Pancreas (tissue), 10 donors: ENCODE measurements at regions not wholly inside any gene's neighbourhood (a gene's known extent, or its start where the extent isn't known, plus 50 kb on each side); places are given as distances from the start of the nearest gene placed in this dataset.
"Not testable (repeated sequence)": the region's sequence is repeated elsewhere in the genome, so short reads cannot be mapped to it uniquely, and the experiment has no call there.

Experiments
- ATAC-seq, 4 donors: fragments of 200-7000 bp; cut with Tn5 transposase; one replicate each; pipeline versions ENCODE4 v1.8.0 to v1.9.1; 2020; ENCODE audit warnings: mild to moderate bottlenecking in 4 of 4, moderate library complexity in 4 of 4
- DNase-seq, 6 donors: peaks; one replicate each; pipeline ENCODE4 v3.0.0-alpha.2; 2020
- FAIRE-seq: peaks from 2 replicates; lab custom pipeline; 2012; peaks lifted over from hg19 to GRCh38; lab: Jason Lieb, UNC
- H3K27ac ChIP-seq, 4 donors: fragments of 200-600 bp; sonication (generic); 1 replicate in 3 of 4; 2 replicates in 1 of 4; pipeline versions ENCODE4 v1.5.0 to v1.8.0; 2020
- H3K27me3 ChIP-seq, 4 donors: fragments of 200-600 bp; one replicate each; pipeline ENCODE4 v1.8.0; 2021
- H3K36me3 ChIP-seq, 3 donors: fragments of 200-600 bp; sonication (generic) in 1 of 3; one replicate each; pipeline versions ENCODE4 v1.5.0 to v1.8.0; 2020 to 2021
- H3K4me1 ChIP-seq, 3 donors: fragments of 200-600 bp; one replicate each; pipeline ENCODE4 v1.8.0; 2021
- H3K4me3 ChIP-seq, 4 donors: fragments of 200-600 bp; sonication (generic) in 2 of 4; one replicate each; pipeline versions ENCODE4 v1.5.0 to v1.8.0; 2020 to 2021
- H3K9me3 ChIP-seq, 4 donors: fragments of 200-600 bp; one replicate each; pipeline ENCODE4 v1.8.0; 2021
- WGBS, 2 donors: extraction: QIAGEN DNeasy Blood & Tissue Kit; methylation state at CpG; one replicate each; pipeline ENCODE4 v1.1.7; 2013; 5-methylcytosine and 5-hydroxymethylcytosine counted together
- intact Hi-C, 3 donors: fragments of 100-400 bp; cut with DNase I; formaldehyde crosslinking; loops; one replicate each; pipeline versions ENCODE4 v1.11.1 to v1.14.2; 2022
- TF ChIP-seq, protein P1 (sequence below), 4 donors: fragments of 200-600 bp; sonication (generic) in 3 of 4; IDR thresholded peaks; one replicate each; pipeline versions ENCODE4 v1.5.0 to v1.8.0; 2021; ENCODE audit warnings: antibody characterized with exemption in 4 of 4
- donor health status: healthy with polysubstance abuse.
- donor health status: DM: no; HTN: no; CAD: no; lungs with moderate emphysema.
- donor health status: DM: no; HTN: no; CAD: no.
- donor health status: control.
- donor health status: control.
- donor health status: Bipolar disorder and iron deficiency.
- donor health status: DM: yes; HTN: yes; CAD: no.
- donor health status: DM: no; HTN: no; CAD: no.
- donor health status: DM: no; HTN: no; CAD: no.
- donor health status: DM: yes; HTN: yes; CAD: no.

DNA sequence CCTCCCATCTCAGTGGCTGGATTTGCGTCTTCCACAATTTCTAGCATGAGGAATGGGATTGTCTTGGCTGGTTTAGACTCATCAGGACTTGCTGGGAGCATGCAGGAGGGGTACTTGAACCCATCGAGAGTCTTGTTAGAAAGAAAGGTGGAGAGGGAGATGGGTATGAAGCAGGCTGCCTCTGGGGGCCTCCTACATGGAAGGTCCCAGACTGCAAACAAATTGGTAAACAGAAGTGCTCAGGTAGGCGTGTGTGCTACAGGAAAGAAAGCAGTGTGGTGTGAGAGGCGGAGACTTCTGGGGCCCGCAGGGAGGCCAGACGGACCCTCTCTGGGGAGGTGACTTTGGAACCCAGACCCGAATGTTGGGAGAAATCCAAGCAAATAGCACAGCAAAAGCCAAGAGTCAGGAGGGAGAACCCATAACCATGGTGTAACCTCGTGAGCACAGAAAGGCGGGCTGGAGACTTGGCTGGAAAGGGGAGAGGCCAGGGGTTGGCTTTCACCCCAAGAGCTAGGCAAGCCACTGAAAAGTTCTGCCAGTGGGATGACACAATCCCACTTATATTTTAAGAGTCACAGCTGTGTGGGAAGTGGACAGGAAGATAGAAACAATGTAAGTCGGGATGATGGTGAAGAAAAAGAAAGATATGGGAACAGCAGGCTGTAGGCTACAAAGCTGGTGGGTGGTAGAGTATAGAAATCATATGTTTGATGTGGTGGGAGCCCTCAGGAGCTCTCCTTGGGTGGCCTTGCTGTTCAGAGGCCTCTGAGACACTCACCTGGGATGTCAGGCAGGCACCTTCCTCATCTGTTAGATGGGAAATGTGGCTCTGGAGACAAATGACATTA, 130.1 kb upstream of the PRR20G start:
- no peak overlapping the region for H3K4me3 ChIP-seq
- intact Hi-C loops, result no loop called here
- no peaks in the 10 kb centered on the region for H3K27me3 ChIP-seq
- no peaks in the 10 kb centered on the region for H3K36me3 ChIP-seq
- no peak for FAIRE-seq
- H3K4me1 ChIP-seq, result no peaks in the 10 kb centered on the region
- TF ChIP-seq, protein P1, sequence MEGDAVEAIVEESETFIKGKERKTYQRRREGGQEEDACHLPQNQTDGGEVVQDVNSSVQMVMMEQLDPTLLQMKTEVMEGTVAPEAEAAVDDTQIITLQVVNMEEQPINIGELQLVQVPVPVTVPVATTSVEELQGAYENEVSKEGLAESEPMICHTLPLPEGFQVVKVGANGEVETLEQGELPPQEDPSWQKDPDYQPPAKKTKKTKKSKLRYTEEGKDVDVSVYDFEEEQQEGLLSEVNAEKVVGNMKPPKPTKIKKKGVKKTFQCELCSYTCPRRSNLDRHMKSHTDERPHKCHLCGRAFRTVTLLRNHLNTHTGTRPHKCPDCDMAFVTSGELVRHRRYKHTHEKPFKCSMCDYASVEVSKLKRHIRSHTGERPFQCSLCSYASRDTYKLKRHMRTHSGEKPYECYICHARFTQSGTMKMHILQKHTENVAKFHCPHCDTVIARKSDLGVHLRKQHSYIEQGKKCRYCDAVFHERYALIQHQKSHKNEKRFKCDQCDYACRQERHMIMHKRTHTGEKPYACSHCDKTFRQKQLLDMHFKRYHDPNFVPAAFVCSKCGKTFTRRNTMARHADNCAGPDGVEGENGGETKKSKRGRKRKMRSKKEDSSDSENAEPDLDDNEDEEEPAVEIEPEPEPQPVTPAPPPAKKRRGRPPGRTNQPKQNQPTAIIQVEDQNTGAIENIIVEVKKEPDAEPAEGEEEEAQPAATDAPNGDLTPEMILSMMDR (IDR thresholded peaks at IDR 0.05), result no peak
- DNase-seq, result no peak
- WGBS, 2 donors, result 60 to 62% methylated on average over 10 of the region's 10 CpGs
- no peak overlapping the region for H3K27ac ChIP-seq
- peak in 1 of 4 donors; percentile 45 for ATAC-seq
- H3K9me3 ChIP-seq, result no peaks in the 10 kb centered on the region

DNA sequence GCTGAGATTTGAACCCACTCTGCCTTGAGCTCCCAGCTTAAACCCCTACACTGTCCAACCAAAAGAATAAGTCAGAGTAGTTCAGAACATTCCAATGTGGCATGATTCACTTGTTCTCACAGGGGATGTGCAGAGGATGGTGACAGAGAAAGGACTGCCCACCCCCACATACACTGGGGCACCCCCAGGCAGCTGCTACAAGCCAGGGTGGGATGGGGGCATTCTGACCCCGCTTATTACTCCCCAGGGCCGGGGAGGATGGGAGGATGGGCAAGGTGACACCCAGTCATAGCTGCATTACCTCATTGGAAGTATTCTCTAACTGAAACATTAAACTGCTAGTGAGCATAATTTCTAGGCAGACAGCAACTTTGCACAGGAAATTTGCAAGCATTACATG, 126.0 kb upstream of the PRR20G start:
- Histone ChIP-seq H3K27ac (no peak overlapping the region), H3K4me3 (no peak overlapping the region), H3K9me3 (no peaks in the 10 kb centered on the region), H3K4me1 (no peaks in the 10 kb centered on the region), H3K36me3 (no peaks in the 10 kb centered on the region), H3K27me3 (no peaks in the 10 kb centered on the region)
- DNase-seq (no peak), ATAC-seq (no peak), FAIRE-seq (no peak)
- 8 to 29% methylated on average over 2 of the region's 2 CpGs for WGBS, 2 donors
- intact Hi-C loops, result no loop called here
- TF ChIP-seq, protein P1 (IDR thresholded peaks at IDR 0.05), result no peak

DNA sequence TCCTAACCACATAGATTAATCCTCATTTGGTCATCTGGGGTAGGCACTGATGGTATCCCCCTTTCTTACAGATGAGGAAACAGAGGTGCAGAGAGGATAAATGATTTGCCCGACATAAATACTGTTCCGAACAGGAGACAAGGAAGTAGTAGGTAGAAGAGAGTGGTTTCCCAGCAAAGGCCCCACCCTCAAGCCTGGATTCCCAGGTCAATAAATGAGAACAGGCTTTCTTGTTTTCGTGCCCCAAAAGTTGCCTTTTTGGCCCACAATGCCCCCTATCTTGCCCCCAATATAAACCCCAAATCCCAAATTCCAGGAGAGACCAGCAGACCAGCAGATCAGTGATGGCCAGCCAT, 125.5 kb upstream of the PRR20G start:
- H3K27me3 ChIP-seq, result no peaks in the 10 kb centered on the region
- H3K4me3 ChIP-seq, result no peak overlapping the region
- TF ChIP-seq, protein P1 (IDR thresholded peaks at IDR 0.05), result no peak
- ATAC-seq, result no peak
- no peak for FAIRE-seq
- H3K36me3 ChIP-seq, result no peaks in the 10 kb centered on the region
- H3K27ac ChIP-seq, result no peak overlapping the region
- intact Hi-C loops, result no loop called here
- DNase-seq, result no peak
- 59 to 85% methylated on average over 3 of the region's 3 CpGs for WGBS, 2 donors
- no peaks in the 10 kb centered on the region for H3K4me1 ChIP-seq
- no peaks in the 10 kb centered on the region for H3K9me3 ChIP-seq

DNA sequence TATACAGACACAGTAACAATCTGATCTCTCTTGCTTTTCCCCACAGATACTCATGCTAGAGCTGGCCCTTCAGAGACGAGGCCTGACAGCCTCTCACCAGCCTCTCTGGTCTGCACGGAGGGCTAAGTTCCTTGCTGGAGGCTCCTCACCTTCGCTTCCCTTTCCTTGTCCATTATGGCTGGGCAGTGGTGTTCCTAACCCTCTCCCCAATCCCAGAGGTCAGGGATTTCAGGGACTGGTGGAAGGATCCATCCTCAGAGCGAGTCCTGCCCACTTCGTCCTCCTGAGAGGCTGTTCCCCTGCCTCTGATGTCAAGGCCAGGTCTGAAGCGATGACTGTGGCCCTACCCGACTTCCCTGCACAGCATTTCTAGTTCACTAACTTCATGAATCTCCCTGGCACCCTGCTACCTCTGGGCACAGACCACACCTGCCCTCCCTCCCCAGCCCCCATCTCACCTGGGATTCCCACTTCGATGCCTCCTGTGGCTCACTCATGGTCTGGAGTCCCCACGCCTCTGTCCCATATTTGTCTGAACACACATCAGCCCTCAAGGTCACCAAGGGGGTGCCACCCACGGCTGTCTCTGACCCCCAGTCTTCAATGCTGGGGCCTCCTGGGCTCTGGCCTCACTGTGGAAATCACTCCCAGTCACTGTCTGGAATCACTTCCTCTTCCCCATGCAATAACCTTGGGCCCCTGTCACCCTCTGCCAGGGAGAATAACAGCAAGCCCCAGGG, 124.9 kb upstream of the PRR20G start:
- TF ChIP-seq, protein P1 (IDR thresholded peaks at IDR 0.05), result no peak
- FAIRE-seq, result no peak
- Histone ChIP-seq H3K4me1 (no peaks in the 10 kb centered on the region), H3K27me3 (no peaks in the 10 kb centered on the region), H3K9me3 (no peaks in the 10 kb centered on the region), H3K27ac (no peak overlapping the region), H3K36me3 (no peaks in the 10 kb centered on the region), H3K4me3 (no peak overlapping the region)
- intact Hi-C loops, result no loop called here
- ATAC-seq, result no peak
- no peak for DNase-seq
- 71 to 81% methylated on average over 10 of the region's 10 CpGs for WGBS, 2 donors

DNA sequence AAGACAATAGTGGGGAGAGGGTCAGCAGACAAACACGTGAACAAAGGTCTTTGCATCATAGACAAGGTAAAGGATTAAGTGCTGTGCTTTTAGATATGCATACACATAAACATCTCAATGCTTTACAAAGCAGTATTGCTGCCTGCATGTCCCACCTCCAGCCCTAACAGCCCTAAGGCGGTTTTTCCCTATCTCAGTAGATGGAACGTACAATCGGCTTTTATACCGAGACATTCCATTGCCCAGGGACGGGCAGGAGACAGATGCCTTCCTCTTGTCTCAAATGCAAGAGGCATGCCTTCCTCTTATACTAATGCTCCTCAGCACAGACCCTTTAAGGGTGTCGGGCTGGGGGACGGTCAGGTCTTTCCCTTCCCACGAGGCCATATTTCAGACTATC, 124.0 kb upstream of the PRR20G start:
- H3K27me3 ChIP-seq, FAIRE-seq, ATAC-seq, H3K27ac ChIP-seq, DNase-seq, intact Hi-C loops, H3K4me3 ChIP-seq, H3K4me1 ChIP-seq, H3K9me3 ChIP-seq, H3K36me3 ChIP-seq: not testable (repeated sequence)
- 49 to 64% methylated on average over 5 to 7 of the region's 9 CpGs for WGBS, 2 donors
